Upper lobe of right lung (tissue), 1 donor: ENCODE measurements at regions not wholly inside any gene's neighbourhood (a gene's known extent, or its start where the extent isn't known, plus 50 kb on each side); places are given as distances from the start of the nearest gene placed in this dataset.

ENCODE experiments used
- ATAC-seq: fragments of 200-7000 bp; cut with Tn5 transposase; one replicate; pipeline ENCODE4 v1.9.1; 2020; ENCODE audit warnings: mild to moderate bottlenecking, moderate library complexity
- DNase-seq: peaks from one replicate; pipeline ENCODE4 v3.0.0-alpha.2; 2020
- H3K27ac ChIP-seq: fragments of 200-600 bp; one replicate; pipeline ENCODE4 v1.8.0; 2022
- H3K27me3 ChIP-seq: fragments of 200-600 bp; one replicate; pipeline ENCODE4 v1.8.0; 2022; ENCODE audit warnings: mild to moderate bottlenecking
- H3K36me3 ChIP-seq: fragments of 200-600 bp; one replicate; pipeline ENCODE4 v1.8.0; 2022
- H3K4me1 ChIP-seq: fragments of 200-600 bp; one replicate; pipeline ENCODE4 v1.8.0; 2022
- H3K4me3 ChIP-seq: fragments of 200-600 bp; one replicate; pipeline ENCODE4 v1.8.0; 2022; ENCODE audit warnings: mild to moderate bottlenecking
- H3K9me3 ChIP-seq: fragments of 200-600 bp; one replicate; pipeline ENCODE4 v1.8.0; 2022
- intact Hi-C: fragments of 100-400 bp; cut with DNase I; formaldehyde crosslinking; loops from one replicate; pipeline ENCODE4 v1.11.0; 2022
- TF ChIP-seq, protein P1 (sequence below): fragments of 200-600 bp; IDR thresholded peaks from one replicate; pipeline ENCODE4 v1.8.0; 2022; ENCODE audit warnings: antibody characterized with exemption
- donor health status: DM: no; HTN: yes; CAD: no; lungs with severe emphysema.

DNA sequence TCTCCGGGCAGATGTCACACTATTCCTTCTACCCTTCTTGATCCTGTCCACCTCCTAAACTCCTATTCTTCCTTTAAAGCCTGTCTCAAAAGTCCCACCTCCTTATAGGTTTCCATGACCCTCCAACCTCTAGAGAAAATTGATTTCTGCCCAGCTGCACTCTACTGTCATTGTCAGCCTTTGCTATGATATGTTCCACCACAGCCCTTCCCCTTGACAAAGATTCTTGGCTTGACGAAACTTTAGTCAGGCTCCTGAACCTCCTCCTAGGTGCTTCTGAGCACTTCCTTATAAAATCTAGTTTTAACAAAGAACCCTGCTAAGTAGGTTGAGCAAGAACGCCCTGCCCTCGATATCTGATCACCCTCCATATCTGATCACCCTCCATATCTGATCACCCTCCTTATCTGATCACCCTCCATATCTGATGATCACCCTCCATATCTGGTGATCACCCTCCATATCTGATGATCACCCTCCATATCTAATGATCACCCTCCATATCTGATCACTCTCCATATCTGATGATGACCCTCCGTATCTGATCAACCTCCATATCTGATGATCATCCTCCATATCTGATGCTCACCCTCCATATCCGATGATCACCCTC is 103.2 kb downstream of the RIN2 start:
- Histone ChIP-seq H3K4me3 (no peak overlapping the region), H3K36me3 (no peaks in the 10 kb centered on the region), H3K9me3 (no peaks in the 10 kb centered on the region), H3K27me3 (no peaks in the 10 kb centered on the region), H3K27ac (no peak overlapping the region), H3K4me1 (no peaks in the 10 kb centered on the region)
- DNase-seq (no peak), ATAC-seq (no peak)
- intact Hi-C loops = no loop called here
- TF ChIP-seq, protein P1, sequence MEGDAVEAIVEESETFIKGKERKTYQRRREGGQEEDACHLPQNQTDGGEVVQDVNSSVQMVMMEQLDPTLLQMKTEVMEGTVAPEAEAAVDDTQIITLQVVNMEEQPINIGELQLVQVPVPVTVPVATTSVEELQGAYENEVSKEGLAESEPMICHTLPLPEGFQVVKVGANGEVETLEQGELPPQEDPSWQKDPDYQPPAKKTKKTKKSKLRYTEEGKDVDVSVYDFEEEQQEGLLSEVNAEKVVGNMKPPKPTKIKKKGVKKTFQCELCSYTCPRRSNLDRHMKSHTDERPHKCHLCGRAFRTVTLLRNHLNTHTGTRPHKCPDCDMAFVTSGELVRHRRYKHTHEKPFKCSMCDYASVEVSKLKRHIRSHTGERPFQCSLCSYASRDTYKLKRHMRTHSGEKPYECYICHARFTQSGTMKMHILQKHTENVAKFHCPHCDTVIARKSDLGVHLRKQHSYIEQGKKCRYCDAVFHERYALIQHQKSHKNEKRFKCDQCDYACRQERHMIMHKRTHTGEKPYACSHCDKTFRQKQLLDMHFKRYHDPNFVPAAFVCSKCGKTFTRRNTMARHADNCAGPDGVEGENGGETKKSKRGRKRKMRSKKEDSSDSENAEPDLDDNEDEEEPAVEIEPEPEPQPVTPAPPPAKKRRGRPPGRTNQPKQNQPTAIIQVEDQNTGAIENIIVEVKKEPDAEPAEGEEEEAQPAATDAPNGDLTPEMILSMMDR = no peak

GRCh38 chr20:19864130-19864529 is 106.1 kb downstream of the RIN2 start:
- Histone ChIP-seq H3K9me3 (no peaks in the 10 kb centered on the region), H3K4me3 (no peak overlapping the region), H3K27me3 (no peaks in the 10 kb centered on the region), H3K4me1 (no peaks in the 10 kb centered on the region), H3K27ac (no peak overlapping the region), H3K36me3 (no peaks in the 10 kb centered on the region)
- TF ChIP-seq, protein P1 = no peak
- no peak for DNase-seq
- no peak for ATAC-seq
- intact Hi-C loops = no loop called here

- H3K27ac ChIP-seq = no peak overlapping the region
- ATAC-seq (no peak), DNase-seq (no peak)
- H3K4me1 ChIP-seq = no peaks in the 10 kb centered on the region
- no peaks in the 10 kb centered on the region for H3K36me3 ChIP-seq
- no peaks in the 10 kb centered on the region for H3K9me3 ChIP-seq
- TF ChIP-seq, protein P1 = no peak
- intact Hi-C loops = no loop called here
- no peak overlapping the region for H3K4me3 ChIP-seq
- H3K27me3 ChIP-seq = no peaks in the 10 kb centered on the region
Observed at GRCh38 chr20:19866070-19866469, 108.0 kb downstream of the RIN2 start.

- Histone ChIP-seq H3K36me3 (no peaks in the 10 kb centered on the region), H3K4me1 (no peaks in the 10 kb centered on the region), H3K9me3 (no peaks in the 10 kb centered on the region), H3K27ac (no peak overlapping the region), H3K27me3 (no peaks in the 10 kb centered on the region), H3K4me3 (no peak overlapping the region)
- intact Hi-C loops = no loop called here
- peak; percentile 69 for ATAC-seq
- no peak for DNase-seq
- TF ChIP-seq, protein P1 = no peak
Observed at GRCh38 chr20:19867074-19867473, 109.0 kb downstream of the RIN2 start.

DNA sequence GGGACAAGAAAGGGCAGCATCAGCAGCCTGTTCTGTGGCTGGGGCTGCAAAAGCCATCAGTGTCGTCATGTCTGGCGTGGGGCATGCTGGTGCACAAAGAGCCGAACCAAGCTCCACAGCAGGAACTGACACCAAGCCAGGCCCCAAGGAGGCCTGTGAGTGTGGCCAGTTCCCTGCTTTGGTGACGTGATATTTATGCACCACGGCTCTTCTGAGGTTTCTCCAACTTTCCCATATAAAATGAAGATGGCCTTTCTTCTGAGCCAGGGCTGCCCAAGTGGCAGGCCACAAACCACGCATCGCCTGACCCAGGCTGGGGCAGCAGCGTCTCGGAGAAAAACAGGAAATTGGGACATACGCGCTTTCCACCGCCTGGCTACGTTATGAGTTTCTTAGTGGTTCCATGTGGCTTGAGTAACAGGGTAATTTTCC is 109.9 kb downstream of the RIN2 start:
- no peak overlapping the region for H3K27ac ChIP-seq
- no peaks in the 10 kb centered on the region for H3K27me3 ChIP-seq
- no peaks in the 10 kb centered on the region for H3K4me1 ChIP-seq
- no peak overlapping the region for H3K4me3 ChIP-seq
- intact Hi-C loops = no loop called here
- peak; percentile 83 for ATAC-seq
- no peaks in the 10 kb centered on the region for H3K36me3 ChIP-seq
- TF ChIP-seq, protein P1 = no peak
- peak; percentile 76 for DNase-seq
- H3K9me3 ChIP-seq = no peaks in the 10 kb centered on the region

DNA sequence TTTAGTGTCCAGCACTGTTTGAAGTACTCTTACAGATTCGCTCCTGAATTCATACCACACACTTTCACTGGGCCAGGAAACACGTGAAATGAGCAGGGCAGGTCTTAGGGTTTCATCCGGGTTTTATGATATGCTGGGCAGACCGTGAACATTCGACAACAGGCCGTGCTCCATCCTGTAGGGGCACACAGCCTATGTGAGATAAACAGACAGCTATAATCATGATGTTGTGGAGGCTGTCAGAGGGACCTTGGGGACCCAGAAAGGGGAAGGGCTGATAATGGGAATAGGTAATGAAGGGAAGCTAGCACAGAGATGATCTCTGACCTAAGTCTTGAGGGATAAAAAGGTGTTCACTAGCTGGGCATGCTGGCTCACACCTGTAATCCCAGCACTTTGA is 110.4 kb downstream of the RIN2 start:
- intact Hi-C loops = no loop called here
- no peak for ATAC-seq
- H3K27ac ChIP-seq = no peak overlapping the region

More for the DNA sequence above, 110.4 kb downstream of the RIN2 start:
- Histone ChIP-seq H3K36me3 (no peaks in the 10 kb centered on the region), H3K27me3 (no peaks in the 10 kb centered on the region), H3K4me1 (no peaks in the 10 kb centered on the region), H3K4me3 (no peak overlapping the region), H3K9me3 (no peaks in the 10 kb centered on the region)
- DNase-seq = no peak
- TF ChIP-seq, protein P1 = no peak
